Loucy (cell line): ENCODE measurements at regions not wholly inside any gene's neighbourhood (a gene's known extent, or its start where the extent isn't known, plus 50 kb on each side); places are given as distances from the start of the nearest gene placed in this dataset.

ENCODE experiments used
- H2AFZ ChIP-seq: fragments of 200-600 bp; sonication (generic); 2 replicates; pipeline ENCODE4 v1.6.0; 2016; ENCODE audit warnings: antibody characterized with exemption, mild to moderate bottlenecking, low read length, moderate library complexity
- H3F3A ChIP-seq: fragments of 200-600 bp; 2 replicates; pipeline ENCODE4 v1.6.0; 2016; ENCODE audit warnings: antibody characterized with exemption, low read depth, mild to moderate bottlenecking
- H3K27me3 ChIP-seq: fragments of 200-600 bp; sonication (generic); 2 replicates; pipeline ENCODE4 v1.6.1; 2014; ENCODE audit warnings: low read length, mild to moderate bottlenecking; ENCODE audit not compliant: insufficient read depth, poor library complexity, severe bottlenecking
- H3K36me3 ChIP-seq: fragments of 200-600 bp; sonication (generic); 2 replicates; pipeline ENCODE4 v1.6.1; 2016; ENCODE audit warnings: low read length; ENCODE audit not compliant: insufficient read depth
- H3K4me1 ChIP-seq: fragments of 200-600 bp; sonication (generic); 2 replicates; pipeline ENCODE4 v1.5.1; 2014; ENCODE audit warnings: low read length, mild to moderate bottlenecking; ENCODE audit not compliant: insufficient read depth, poor library complexity, severe bottlenecking
- H3K4me2 ChIP-seq: fragments of 200-600 bp; sonication (generic); 2 replicates; pipeline ENCODE4 v1.6.0; 2014; ENCODE audit warnings: antibody characterized with exemption, low read length, low read depth, mild to moderate bottlenecking; ENCODE audit not compliant: poor library complexity, severe bottlenecking
- H3K4me3 ChIP-seq: fragments of 200-600 bp; sonication (generic); 2 replicates; pipeline ENCODE4 v1.5.1; 2014; ENCODE audit warnings: low read length, mild to moderate bottlenecking, mixed read lengths; ENCODE audit not compliant: poor library complexity, severe bottlenecking
- H3K79me2 ChIP-seq: fragments of 200-600 bp; sonication (generic); 2 replicates; pipeline ENCODE4 v1.6.1; 2014; ENCODE audit warnings: low read length; ENCODE audit not compliant: insufficient read depth
- H3K9ac ChIP-seq: fragments of 200-600 bp; sonication (generic); 2 replicates; pipeline ENCODE4 v1.6.0; 2014; ENCODE audit warnings: mild to moderate bottlenecking, low read depth, low read length, moderate library complexity; ENCODE audit not compliant: poor library complexity, severe bottlenecking
- H3K9me2 ChIP-seq: fragments of 200-600 bp; sonication (generic); replicated peaks from 2 replicates; pipeline ENCODE4 v1.6.1; 2016; ENCODE audit warnings: low read depth, low read length, mixed read lengths
- H3K9me3 ChIP-seq: fragments of 200-600 bp; sonication (generic); 2 replicates; pipeline ENCODE4 v1.6.1; 2014; ENCODE audit warnings: mild to moderate bottlenecking, antibody characterized with exemption, low read length, low read depth; ENCODE audit not compliant: insufficient read depth
- H4K20me1 ChIP-seq: fragments of 200-600 bp; sonication (generic); 2 replicates; pipeline ENCODE4 v1.6.0; 2014; ENCODE audit warnings: antibody characterized with exemption, low read length, mild to moderate bottlenecking; ENCODE audit not compliant: insufficient read depth, poor library complexity, severe bottlenecking
- EZH2phosphoT487 ChIP-seq: fragments of 200-600 bp; IDR thresholded peaks from 2 replicates; pipeline ENCODE4 v1.6.1; 2018; ENCODE audit warnings: antibody characterized with exemption, mild to moderate bottlenecking, moderate library complexity, borderline replicate concordance
- TF ChIP-seq, protein P1 (sequence below): fragments of 200-600 bp; sonication (generic); conservative IDR thresholded peaks from 2 replicates; pipeline ENCODE4 v1.5.1; 2014; ENCODE audit warnings: mild to moderate bottlenecking, antibody characterized with exemption, low read length

DNA sequence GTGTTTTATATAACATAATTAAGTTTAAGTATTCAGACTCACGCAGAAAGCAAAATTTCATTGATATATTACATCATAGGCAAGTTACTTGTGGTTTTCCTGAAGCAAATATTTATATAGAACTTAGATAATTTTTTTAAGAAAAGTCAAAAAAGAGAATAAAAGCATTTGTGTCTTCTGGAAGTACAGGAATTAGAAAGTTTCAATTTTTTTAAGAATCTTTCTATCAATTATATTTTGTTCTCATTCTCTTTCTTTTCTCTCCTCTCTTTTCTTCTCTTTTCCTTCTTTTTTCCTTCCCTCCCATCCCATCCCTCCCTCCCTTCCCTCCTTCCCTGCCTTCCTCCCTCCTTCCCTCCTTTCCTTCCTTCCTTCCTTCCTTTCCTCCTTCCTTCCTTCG lies 120.7 kb upstream of the CDH8 start:
- Histone ChIP-seq H4K20me1 (no peaks in the 10 kb centered on the region), H2AFZ (no peak overlapping the region), H3K9ac (no peak overlapping the region), H3K9me3 (no peaks in the 10 kb centered on the region), H3K4me1 (no peaks in the 10 kb centered on the region), H3K36me3 (no peaks in the 10 kb centered on the region), H3K9me2 (no peaks in the 10 kb centered on the region), H3K4me3 (no peak overlapping the region), H3K4me2 (no peak overlapping the region), H3K79me2 (no peaks in the 10 kb centered on the region), H3K27me3 (no peaks in the 10 kb centered on the region), H3F3A (no peaks in the 10 kb centered on the region)
- TF ChIP-seq, protein P1, sequence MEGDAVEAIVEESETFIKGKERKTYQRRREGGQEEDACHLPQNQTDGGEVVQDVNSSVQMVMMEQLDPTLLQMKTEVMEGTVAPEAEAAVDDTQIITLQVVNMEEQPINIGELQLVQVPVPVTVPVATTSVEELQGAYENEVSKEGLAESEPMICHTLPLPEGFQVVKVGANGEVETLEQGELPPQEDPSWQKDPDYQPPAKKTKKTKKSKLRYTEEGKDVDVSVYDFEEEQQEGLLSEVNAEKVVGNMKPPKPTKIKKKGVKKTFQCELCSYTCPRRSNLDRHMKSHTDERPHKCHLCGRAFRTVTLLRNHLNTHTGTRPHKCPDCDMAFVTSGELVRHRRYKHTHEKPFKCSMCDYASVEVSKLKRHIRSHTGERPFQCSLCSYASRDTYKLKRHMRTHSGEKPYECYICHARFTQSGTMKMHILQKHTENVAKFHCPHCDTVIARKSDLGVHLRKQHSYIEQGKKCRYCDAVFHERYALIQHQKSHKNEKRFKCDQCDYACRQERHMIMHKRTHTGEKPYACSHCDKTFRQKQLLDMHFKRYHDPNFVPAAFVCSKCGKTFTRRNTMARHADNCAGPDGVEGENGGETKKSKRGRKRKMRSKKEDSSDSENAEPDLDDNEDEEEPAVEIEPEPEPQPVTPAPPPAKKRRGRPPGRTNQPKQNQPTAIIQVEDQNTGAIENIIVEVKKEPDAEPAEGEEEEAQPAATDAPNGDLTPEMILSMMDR, result no peak
- no peak for TF ChIP-seq EZH2phosphoT487

DNA sequence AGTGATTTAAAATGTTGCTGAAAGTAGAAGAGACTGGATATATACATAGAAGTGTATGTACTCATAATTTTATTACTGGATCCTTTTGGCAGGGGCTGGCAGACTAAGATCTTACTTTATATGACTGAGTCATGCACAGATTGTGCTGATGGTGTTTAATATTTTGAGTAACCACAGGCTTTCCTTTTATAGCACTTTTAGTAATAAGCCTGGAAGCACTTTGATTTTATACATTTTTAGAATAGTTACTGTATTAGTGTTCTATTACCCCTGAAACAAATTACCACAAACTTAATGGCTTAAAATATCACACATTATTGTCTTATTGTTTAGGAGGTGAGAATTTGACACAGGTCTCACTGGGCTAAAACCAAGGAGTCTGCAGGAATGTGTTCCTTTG lies 113.4 kb upstream of the CDH8 start:
- Histone ChIP-seq H2AFZ (no peak overlapping the region), H3K4me1 (no peaks in the 10 kb centered on the region), H4K20me1 (no peaks in the 10 kb centered on the region), H3K9me2 (no peaks in the 10 kb centered on the region), H3K27me3 (no peaks in the 10 kb centered on the region), H3K9ac (no peak overlapping the region), H3K36me3 (no peaks in the 10 kb centered on the region), H3K4me2 (no peak overlapping the region), H3F3A (no peaks in the 10 kb centered on the region), H3K9me3 (no peaks in the 10 kb centered on the region), H3K79me2 (no peaks in the 10 kb centered on the region), H3K4me3 (no peak overlapping the region)
- TF ChIP-seq, protein P1, result no peak
- TF ChIP-seq EZH2phosphoT487, result no peak

DNA sequence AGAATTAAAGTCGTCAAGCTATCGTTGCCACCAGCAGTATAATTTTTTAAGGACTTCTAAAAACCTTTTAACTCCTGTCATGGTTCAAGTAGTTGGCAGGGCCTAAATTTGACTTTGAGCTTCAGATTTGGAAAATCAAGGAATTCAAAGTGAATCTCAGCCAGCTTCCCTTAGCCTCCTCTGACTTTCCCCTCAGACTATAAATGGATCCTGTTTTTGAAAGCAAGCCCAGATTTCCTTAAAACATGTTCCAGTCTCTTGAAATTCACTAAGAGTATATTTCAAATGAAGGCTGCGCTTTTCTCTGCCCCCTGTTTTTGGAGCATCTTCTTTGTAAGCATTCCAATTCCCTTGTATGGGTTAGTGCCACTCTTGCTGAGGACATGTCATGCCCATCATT lies 101.8 kb upstream of the CDH8 start:
- Histone ChIP-seq H3K4me1 (no peaks in the 10 kb centered on the region), H3K4me2 (no peak overlapping the region), H3K4me3 (no peak overlapping the region), H3K9me2 (no peaks in the 10 kb centered on the region), H2AFZ (no peak overlapping the region), H3K9ac (no peak overlapping the region), H3K36me3 (no peaks in the 10 kb centered on the region), H3K27me3 (no peaks in the 10 kb centered on the region), H3K9me3 (no peaks in the 10 kb centered on the region), H3K79me2 (no peaks in the 10 kb centered on the region), H4K20me1 (no peaks in the 10 kb centered on the region), H3F3A (no peaks in the 10 kb centered on the region)
- TF ChIP-seq EZH2phosphoT487, result no peak
- TF ChIP-seq, protein P1, result no peak
